Stimulated activated CD4-positive, alpha-beta T cell treated with anti-CD3 and anti-CD28 coated beads, Interleukin-15, amount 100 ng/mL, for 48 hours (primary cell): ENCODE measurements at regions not wholly inside any gene's neighbourhood (a gene's known extent, or its start where the extent isn't known, plus 50 kb on each side); places are given as distances from the start of the nearest gene placed in this dataset.

Experiments
- DNase-seq, 2 donors: peaks; one replicate each; pipeline ENCODE4 v3.0.0-alpha.2; 2020; ENCODE audit warnings: low read depth in 2 of 2

DNA sequence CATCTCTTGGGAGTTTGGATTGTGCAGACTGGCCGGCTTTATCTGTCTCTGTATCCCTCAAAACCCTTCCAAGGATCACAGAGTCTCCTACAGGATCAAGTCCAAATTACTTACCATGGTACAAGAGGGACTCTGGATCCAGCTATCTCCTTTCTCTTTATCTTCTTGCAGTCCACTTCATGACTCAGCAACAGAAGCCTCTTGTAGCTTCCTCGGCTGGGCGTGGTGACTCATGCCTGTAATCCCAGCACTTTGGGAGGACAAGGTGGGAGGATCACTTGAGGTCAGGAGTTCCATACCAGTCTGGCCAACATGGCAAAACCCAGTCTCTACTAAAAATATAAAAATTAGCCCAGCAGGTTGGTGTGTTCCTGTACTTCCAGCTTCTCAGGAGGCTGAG is 189.7 kb downstream of the BCAT1 start:
- DNase-seq = no peak

DNA sequence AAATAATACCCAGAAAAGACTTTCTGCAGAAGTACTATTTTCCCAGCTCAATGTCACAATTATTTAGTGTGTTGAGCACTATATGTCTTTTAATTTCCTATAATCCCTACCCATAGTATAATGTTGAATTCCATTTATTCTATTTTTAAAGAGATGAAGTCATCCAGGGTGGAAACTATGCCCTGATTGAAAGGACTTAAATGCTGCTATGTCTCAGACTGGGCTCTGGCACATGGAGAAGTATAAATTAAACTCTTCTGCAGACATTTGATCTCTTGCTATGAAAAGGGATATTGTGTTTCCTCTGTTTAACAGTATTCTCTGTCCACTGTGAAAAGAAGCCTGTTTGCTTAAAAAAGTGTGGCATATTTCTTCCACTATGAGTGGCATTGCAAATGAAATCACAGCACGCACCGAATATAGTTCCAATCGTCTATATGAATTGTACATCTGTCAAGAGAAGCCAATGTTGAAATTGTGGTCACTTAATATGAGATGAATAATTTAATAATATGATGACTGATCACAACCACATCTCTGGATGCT is 192.3 kb downstream of the BCAT1 start:
- no peak for DNase-seq

DNA sequence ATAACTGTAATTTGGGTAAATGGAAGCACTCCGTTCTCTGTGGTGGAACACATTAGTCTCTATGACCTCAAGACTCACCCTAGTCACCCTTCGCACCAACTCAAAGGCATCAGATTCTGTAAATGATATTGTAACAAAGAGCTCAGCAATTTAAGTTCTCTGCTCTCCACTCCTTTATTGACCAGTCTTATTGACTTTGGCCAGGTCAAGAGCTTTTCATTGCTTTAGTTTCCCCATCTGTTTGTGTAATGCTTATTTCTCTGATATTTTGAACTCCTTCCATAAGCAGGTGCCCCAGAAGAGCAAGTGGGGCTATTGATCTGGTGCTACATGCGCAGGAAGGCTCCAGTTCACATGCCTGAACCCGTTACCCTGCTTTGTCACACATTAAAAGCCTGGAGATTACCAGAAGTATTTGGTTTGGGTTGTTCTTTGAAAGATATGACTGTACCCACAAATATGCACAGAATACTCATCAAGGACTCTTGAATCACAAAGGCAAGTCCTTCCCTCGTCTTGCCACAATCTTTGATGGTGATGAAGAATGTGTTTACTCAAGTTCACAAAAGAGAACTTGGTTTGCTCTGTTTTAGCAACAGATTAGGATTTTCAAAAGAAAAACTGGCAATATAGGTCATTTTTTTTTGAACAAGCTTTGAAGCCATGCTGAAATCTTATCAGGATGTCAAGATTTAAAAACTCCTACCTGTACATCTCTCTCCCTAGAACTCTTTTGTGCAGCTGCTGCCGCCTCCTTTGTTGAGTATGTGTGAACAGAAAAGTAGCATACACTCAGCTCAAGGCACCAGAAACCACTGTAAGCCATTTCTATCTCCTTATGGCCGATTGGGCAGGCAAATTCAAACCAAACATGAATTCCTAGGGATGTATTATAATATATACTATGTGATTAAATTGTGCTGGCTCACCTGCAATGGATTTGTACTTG is 193.9 kb downstream of the BCAT1 start:
- DNase-seq = peak in 1 of 2 donors; percentile 16

DNA sequence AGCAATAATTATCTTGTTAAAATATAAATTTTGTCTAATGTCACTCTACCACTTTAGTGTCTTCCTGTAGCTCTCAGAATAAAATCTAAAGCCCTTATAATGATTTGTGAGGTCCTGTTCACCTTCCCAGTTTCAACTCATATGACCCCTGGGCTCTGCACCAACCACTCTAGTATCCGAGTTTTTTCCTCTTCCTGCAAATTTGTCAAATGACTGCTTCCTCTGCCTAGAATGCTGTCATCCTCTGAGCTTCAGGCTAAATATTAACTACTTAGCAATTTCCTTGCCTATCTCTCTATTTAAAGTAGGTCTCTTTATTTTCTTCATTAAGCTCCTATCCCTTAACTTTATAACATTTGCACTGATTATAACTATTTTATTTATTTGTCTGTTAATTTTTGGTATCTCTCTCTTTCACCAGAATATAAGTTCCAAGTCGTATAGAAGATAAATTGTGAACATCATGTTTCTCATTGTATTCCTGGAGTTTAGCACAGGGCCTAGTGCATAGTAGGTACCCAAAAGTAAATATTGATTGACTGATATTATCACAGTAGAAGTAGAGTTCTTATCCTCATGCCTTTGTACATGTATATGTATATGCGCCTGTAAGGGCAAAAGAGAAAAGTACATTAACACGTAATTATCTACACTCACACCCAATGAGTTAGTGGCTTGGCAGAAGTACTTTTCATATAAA is 196.0 kb downstream of the BCAT1 start:
- DNase-seq = no peak

DNA sequence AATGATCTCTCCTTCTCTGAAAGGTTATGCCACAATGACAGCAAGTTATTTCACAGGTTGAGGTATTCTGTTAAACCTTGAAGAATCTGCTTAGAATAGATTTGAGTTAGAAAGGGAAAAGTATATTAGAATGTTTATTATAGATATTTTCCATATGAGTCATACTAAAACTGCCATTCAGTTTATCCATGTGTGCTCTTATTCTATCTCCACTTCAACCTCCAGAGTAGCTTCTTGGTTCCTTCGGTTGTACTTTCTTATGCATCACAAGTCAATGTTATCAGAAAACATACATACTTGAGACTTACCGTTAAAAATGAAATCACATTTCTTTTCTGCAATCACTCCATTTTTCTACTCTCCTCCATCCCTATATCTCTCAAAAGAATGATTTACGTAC is 197.7 kb downstream of the BCAT1 start:
- DNase-seq = no peak

DNA sequence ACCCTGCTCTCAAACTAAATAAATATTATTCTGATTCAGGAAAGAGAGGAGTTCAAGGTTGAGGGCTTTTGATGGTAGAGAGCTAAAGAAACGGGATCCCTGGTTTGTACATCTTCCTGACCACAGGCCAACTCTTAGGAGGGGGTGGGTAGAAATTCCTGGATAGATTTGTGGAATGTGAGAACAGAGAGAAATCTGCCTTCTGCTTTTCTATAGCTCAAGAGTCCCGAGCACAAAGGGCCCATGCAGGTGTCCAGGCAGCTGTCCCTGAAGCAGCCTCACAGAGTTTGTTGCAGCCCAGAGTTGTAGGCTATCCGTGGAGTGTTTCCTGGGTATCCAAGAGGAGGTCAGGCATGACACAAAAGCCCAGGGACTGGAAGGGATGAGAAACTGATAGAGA is 198.6 kb downstream of the BCAT1 start:
- DNase-seq = no peak

DNA sequence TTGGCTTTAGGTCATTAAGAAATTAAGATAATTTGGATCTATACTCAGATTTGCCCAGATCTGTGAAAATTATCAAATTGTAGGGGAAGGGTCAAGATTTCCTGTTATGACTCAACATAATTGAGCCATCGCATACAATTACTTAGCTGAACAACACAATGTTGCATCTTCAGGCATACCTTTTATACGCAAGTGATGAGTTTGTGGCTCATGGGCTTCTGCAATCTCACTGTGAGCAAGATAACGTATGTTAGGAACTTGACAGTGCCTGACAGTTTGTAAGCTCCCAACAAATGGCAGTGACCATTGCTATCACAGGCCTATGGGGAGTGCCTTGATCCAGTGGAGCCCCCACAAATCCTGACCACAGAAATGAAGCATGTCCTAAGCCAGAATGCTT is 199.7 kb downstream of the BCAT1 start:
- no peak for DNase-seq

DNA sequence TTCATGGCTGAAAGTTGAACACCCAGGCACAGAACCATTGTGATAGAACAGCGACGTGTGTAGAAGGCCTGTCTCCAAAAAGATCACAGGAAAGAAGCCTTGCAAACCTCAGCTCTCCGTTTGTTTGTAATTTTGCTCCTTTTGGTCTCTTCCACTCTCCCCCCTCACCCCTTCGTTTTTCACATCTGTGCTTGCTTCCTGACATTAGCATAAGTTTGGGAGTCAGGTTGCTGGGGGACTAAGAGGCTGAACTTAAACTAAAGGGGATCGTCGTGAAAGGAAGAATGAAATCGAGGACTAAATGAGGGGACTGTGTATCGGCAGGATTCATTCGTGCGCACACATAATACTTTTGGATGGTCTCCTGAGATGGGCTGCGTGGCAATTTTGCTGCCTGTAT is 200.6 kb downstream of the BCAT1 start:
- no peak for DNase-seq

DNA sequence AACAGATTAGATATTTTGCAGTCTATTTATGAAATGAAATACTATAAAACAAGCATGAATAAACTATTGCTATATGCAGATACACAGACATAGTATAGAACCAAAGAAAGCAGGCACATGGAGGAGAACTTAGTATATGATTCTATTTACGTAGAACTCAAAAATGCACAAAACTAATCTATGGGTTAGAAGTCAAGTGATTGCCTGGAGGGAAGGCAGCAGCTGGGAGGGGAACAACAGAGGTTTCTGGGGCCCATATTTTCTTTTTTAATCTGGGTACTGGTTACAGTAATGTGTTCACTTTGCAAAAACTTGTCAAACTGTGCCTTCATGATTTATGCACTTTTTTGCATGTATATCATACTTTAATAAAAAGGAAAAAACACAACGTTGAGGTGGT is 202.0 kb downstream of the BCAT1 start:
- no peak for DNase-seq

DNA sequence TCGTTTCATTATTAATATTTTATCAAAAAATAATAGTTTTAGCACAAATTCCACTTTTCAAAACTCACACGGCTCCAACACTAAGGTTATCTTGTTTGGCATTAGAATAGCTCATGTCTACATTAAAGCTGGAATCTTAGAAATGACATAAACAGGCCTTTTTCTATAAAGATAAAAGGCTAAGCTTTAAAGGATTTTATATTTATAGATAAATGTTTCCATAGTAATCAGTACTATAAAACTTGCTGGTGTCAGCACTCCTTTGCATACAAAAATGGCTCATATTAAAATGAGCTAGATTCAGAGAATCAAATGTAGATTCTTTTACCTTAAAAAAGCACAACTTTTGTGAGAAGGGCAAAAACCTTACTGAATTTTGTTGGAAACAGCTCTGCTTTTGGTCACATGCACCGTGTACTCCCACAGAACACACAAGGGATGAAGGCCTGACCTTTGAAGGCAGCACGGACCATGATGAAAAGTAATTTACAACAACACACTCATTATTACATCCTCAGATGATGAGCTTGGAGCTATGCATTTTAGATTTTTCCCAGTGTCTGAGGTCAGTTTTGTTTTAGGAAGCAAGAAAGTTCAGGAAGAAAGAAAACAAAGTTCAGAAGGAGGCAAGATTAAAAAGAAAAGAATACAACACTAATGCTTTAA is 202.8 kb downstream of the BCAT1 start:
- DNase-seq = no peak

DNA sequence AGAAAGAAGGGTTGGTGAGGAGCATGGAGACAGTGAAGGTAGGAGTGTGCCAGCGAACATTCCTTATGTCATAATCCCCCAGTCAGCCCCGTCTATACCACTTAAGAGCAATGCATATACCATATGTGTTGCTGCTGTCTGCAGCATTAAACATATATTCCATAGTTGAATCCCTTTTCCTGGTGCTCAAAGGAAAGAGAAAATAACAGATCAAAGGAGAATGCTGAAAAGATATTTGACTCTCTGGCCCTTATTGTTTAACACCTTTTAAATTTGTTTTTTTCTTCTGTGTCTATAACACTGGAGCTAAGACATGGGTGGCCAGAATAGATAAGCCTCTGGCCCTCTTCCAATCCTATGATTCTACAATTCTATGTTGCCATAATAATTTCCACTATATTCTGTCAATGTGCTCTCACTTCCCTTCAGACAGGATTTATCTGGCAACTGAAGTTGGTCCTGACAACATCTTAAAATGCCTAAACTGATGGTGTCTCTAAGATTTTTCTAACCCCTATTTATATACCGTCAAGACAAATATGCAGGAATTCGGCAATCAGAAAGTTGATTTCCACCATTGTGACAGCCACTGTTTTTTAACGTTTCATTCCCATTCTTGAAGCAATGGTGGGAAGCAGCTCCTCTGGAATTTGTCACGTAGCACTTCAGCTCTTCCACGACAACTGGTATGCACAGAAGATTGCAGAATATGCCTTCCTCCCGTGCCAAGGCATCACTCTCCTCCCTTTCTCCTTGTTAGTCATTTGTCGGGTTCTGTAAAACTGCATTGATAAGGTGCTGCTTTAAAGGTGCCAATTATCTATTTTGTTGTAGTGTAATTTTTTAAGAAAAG is 204.7 kb downstream of the BCAT1 start:
- DNase-seq = no peak

DNA sequence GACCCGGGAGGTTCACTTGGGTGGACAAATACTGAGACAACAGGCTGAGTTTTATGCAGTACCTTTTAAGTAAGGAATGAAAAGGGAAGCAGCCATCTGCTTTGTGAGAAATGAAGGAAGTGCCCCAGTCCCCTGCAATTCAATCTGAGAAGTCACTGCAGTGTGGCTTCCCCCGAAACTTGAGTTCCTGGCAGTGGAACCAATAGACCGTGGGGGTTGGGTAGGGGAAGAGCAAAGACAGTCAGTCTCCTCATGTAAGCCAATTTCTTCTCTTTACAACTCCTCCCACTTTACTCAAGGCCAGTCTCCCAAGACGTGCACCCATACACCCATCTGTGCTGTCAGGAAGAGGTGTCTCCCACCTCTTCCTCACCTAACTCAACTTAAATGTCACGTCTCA is 206.5 kb downstream of the BCAT1 start:
- peak in 1 of 2 donors; percentile 32 for DNase-seq

DNA sequence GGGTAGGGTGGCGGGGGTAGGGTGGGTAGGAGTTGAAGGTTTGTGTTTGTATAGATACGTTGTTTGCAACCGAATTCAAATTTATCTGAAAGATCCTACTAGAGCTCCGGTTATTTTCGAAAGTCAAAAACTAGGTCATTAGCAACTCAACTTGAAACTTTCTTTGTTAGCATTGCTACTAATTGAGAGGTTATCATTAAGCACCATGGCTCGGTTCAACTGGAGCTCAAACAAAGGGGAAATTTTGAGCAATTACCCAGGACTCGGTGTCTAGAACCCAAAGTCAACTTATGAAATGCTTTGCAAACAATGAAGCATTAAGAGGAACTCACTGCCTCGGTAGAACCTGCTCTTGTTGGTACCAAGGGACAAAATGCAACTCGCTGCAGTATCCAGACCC is 207.7 kb downstream of the BCAT1 start:
- DNase-seq = no peak

DNA sequence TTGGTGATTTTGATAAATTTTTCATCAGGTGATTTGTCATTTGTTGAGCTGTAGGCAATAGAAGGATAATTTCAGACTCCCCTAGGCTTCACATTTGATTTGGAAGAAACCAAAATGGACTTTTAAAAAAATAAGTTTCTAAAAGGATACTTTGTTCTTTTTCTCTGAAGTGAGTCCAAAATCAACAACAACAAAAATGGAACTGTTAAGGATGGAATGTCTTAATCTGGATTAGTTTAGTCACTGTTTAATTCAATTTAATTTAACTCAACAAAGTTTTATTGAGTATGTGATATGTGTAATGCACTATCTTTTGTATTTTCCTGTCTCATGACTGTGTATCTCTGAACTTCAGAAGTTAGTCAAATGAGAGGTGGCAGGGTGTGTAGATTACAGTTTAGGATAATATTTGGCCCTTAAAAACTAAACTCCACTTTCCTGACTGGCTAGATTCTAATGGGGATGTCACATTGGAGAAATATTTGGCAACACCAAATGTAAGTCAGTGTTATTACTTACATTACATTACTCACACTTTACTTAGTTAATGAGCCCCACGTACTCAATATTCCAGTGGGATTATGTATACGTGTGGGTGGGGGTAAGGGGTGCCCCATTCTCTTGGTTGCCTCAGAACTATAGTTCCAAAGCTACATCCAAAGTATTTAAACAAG is 209.7 kb downstream of the BCAT1 start:
- no peak for DNase-seq

DNA sequence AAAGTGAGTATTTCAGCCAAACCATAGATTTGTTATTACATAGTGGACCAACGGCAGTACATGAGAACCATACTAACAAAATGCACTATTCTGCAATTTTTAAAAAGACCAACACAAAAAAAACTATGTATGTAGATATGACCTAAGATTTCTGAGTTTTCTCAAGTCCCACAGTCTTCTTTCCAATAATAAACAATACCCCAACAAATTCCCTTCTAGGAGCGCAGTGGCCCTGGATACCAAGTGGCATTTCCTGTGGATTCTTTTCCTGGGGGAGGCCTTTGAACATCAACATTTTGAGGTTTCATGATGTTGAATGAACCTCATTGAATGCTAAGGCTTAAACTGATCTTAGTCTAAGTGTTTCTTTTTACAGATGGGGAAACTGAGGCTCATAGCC is 210.5 kb downstream of the BCAT1 start:
- DNase-seq = no peak

DNA sequence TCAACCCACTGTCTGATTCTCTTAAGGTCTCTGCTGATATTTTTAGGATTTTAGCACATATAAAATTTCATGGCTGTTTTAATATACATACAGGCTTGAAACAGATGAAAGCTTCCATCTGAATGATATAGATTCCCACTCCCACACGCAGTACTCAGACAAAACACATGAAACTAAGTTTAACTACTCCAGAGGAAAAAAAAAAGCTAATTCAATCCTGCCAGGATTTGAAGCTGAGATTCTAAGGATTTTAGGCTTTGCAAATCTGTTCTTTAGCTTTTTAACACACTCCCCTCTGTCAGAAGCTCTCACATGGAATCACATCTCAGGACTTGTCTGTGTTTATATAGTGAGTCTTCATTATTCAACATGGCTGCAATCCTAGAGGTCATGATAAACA is 217.3 kb downstream of the BCAT1 start:
- no peak for DNase-seq

DNA sequence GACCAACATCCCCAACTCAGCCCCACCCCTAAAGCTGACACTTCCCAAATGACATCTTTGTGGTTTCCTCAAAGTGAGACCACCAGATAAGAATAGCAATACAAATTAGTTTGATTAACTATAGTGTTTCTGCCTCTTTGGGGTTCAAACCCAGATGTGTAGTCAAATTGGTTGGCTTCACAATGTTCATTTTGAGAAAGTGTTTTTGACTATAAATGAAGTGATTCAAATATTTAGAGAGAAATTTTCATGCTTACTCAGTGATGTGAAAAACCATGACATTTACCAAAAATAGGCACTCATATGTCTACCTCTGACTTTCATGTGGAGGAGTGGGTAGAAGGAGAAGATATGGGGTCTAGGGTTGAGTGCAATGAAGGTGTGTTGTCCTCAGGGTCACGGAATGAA is 218.4 kb downstream of the BCAT1 start:
- no peak for DNase-seq

DNA sequence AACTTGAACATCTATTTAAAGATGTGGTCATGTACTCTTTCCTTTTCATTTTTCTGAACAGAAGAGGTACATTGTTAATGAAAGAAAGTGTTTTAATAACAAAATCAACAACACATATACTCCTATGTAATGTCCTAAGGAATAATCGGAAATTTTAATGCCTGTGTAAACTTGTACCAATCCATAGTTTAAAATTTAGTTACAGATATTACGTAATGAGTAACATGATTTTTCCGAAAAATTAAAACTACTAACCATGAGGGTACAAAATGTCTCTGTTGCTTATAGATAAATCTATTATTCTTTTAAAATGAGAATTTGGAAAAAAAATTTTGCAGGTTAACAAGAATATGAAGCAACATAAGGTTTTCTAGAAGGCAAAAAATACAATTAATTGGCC is 220.1 kb downstream of the BCAT1 start:
- DNase-seq = no peak

DNA sequence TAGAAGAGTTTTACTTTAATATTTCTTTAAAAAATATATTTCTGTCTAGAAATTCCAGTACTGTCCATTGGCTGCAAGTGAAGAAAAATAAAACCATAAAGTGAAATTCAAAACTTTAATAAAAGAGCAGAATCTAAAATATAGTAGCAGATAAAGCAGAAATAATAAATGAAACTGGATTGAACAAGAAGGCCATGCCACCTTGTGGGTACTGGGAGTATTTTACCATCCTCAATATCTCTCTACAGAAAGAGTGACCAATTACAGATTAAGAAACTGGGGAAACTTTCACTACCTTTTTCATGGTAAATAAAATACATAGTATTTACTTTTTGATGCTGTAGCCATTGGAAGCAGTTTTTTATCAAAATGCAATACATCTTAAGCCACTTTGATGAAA is 220.5 kb downstream of the BCAT1 start:
- no peak for DNase-seq

DNA sequence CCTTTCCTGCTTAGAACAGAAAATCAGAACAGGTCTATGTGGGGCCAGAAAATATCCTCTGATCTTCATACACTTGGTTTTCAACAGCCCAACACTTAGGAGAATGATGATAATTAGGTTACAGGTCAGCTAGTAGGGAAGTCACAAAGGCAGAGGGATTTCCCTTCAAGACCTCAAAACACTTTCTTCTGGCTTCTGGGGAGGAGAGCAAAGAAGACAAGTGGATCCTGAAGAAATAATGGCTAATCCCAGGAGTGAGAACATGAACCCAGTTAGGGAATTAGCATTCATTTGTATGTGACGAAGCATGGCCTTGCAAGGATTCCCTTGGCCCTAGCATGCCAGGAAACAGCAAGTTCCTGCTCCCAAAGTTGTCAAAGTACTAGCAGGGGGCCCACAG is 223.3 kb downstream of the BCAT1 start:
- no peak for DNase-seq

DNA sequence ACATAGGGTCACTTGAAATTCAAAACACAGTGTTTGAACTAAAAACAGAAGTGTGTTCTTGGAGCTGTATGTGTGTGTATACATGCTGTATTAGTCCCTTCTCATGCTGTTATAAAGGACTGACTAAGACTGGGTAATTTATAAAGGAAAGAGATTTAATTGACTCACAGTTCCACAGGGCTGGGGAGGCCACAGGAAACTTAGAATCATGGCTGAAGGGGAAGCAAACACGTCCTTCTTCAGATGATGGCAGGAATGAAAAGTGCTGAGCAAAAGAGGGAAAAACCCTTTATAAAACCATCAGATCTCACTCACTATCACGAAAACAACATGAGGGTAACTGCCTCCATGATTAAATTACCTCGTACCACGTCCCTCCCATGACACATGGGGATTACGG is 224.1 kb downstream of the BCAT1 start:
- DNase-seq = peak in 1 of 2 donors; percentile 23
